Activated CD4-positive, alpha-beta T cell treated with anti-CD3 and anti-CD28 coated beads, Interleukin-2, amount 10 ng/mL, durations not matched to agents 7 days and 5 days (primary cell): ENCODE measurements at regions not wholly inside any gene's neighbourhood (a gene's known extent, or its start where the extent isn't known, plus 50 kb on each side); places are given as distances from the start of the nearest gene placed in this dataset.

Source experiments
- CTCF ChIA-PET: fragments of 350-600 bp; sonication (Branson Sonifier 250); formaldehyde crosslinking; loops from one replicate; lab custom pipeline; 2021; ENCODE audit warnings: antibody characterized with exemption; lab: Charles Lee
- POLR2A ChIA-PET: fragments of 350-600 bp; sonication (Branson Sonifier 250); formaldehyde crosslinking; loops from one replicate; lab custom pipeline; 2021; ENCODE audit warnings: antibody characterized with exemption; lab: Charles Lee
- DNase-seq: peaks from one replicate; pipeline ENCODE4 v3.0.0-alpha.2; 2020
- H3K27ac Mint-ChIP-seq: one replicate; pipeline ENCODE4 v1.8.0; 2021; ENCODE audit warnings: mild to moderate bottlenecking, moderate library complexity, mixed read lengths
- H3K27me3 Mint-ChIP-seq: one replicate; pipeline ENCODE4 v1.8.0; 2021; ENCODE audit warnings: mixed read lengths
- H3K36me3 Mint-ChIP-seq: one replicate; pipeline ENCODE4 v1.8.0; 2021; ENCODE audit warnings: low read depth, mixed read lengths
- H3K4me1 Mint-ChIP-seq: one replicate; pipeline ENCODE4 v1.8.0; 2021; ENCODE audit warnings: mixed read lengths
- H3K4me3 Mint-ChIP-seq: one replicate; pipeline ENCODE4 v1.8.0; 2021; ENCODE audit warnings: mild to moderate bottlenecking, moderate library complexity, mixed read lengths
- H3K9me3 Mint-ChIP-seq: one replicate; pipeline ENCODE4 v1.8.0; 2021; ENCODE audit warnings: mixed read lengths

DNA sequence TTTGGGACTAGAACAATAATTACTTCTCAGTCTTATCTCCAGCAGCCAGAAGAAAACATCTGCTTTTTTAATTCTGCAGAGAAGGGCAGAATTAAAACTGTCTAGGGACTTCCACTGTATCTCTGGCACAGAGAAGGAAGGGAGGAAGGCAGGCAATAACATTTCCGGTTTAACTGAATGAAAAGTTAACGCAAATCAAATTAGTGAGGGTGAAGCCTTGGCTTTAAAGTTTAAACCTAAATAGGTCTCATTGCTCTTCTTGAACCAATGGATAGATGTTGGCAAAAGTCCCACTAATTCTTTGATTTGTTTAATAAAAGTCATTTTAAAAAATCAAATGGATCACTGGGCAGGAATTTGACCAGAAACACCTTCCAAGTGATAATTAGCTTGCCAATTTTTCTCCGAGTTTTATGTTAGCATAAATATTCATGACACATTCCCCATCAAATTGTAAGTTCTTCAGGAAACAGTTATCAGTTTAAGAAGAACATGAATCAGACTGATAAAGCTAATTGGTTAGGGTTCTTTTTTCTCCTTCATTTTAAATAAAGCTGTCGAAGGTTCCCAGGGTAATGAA, 181.9 kb downstream of the SLC15A5 start:
- no peak for DNase-seq
- Mint-ChIP-seq H3K9me3 (peaks cover 4% of the 10 kb centered on the region), H3K27me3 (peaks cover 2% of the 10 kb centered on the region), H3K4me1 (no peaks in the 10 kb centered on the region), H3K36me3 (no peaks in the 10 kb centered on the region), H3K27ac (no peak overlapping the region), H3K4me3 (no peak overlapping the region)
- ChIA-PET CTCF (no interaction called here), POLR2A (no interaction called here)

DNA sequence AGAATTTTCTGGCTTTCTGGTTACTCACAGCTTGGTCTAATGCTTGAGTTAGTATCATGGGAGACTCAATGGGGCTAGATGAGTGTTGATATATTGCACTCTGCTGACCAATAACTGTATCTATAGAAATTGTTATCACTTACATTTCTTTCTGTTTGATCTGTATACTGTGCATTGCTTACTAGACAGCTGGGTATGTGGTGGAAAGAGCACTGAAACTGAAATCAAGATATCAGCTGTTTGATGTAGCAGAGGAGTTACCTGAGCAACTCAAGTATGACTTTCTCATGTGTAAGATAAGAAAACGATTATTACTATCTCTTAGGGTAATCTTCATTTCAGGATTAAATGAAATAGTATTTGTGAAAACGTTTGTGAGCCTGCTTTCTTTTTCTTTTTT, 183.0 kb downstream of the SLC15A5 start:
- ChIA-PET POLR2A (no interaction called here), CTCF (no interaction called here)
- peaks cover 4% of the 10 kb centered on the region for H3K9me3 Mint-ChIP-seq
- H3K27me3 Mint-ChIP-seq: peaks cover 2% of the 10 kb centered on the region
- no peaks in the 10 kb centered on the region for H3K4me1 Mint-ChIP-seq
- no peaks in the 10 kb centered on the region for H3K36me3 Mint-ChIP-seq
- no peak for DNase-seq
- H3K4me3 Mint-ChIP-seq: no peak overlapping the region
- no peak overlapping the region for H3K27ac Mint-ChIP-seq

DNA sequence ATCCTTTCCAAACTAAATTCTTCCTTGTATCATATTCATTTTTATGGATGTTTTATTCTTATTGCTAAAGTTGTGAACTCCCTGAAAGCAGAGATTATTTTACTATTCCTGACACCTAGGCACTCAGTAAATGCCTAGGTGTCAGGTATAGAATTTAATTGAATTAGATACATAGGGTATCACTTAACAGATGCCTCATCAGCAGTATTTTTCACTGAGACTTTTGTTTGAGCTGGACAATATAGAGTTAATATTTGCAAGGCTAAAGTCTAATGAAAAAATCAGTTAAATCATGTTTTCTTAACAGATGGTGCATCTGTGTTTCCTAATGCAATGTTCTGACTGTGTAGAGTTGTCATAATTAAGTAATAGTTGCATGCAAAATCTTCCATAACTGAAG, 182.7 kb downstream of the DERA start:
- Mint-ChIP-seq H3K27ac (no peak overlapping the region), H3K9me3 (peaks cover 4% of the 10 kb centered on the region), H3K4me1 (no peaks in the 10 kb centered on the region), H3K27me3 (peaks cover 2% of the 10 kb centered on the region), H3K36me3 (no peaks in the 10 kb centered on the region), H3K4me3 (no peak overlapping the region)
- no peak for DNase-seq
- POLR2A ChIA-PET: no interaction called here
- CTCF ChIA-PET: no interaction called here

DNA sequence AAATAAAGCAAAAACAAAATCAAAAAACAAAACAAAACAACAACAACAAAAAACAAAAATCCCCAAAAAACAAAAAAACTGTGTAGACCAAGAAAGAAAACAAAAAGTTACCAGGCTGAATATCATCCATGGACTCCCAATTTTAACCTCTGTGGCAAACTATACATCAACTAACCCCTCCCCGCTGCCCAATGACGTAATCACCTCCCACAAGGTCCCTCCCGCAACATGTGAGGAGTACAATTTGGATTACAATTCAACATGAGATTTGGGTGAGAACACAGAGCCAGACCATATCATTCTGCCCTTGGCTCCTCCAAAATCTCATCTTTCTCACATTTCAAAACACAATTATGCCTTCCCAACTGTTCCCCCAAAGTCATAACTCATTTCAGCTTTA, 179.8 kb downstream of the DERA start:
- POLR2A ChIA-PET: no interaction called here
- no peak overlapping the region for H3K4me3 Mint-ChIP-seq
- CTCF ChIA-PET: interaction anchor here (0.6 kb wide), 1 partner anchor 958 kb away, joined by 5 read pairs; no protein-coding TSS in a partner anchor
- H3K9me3 Mint-ChIP-seq: peaks cover 4% of the 10 kb centered on the region
- no peak overlapping the region for H3K27ac Mint-ChIP-seq
- H3K4me1 Mint-ChIP-seq: no peaks in the 10 kb centered on the region
- no peaks in the 10 kb centered on the region for H3K27me3 Mint-ChIP-seq
- H3K36me3 Mint-ChIP-seq: no peaks in the 10 kb centered on the region
- no peak for DNase-seq

DNA sequence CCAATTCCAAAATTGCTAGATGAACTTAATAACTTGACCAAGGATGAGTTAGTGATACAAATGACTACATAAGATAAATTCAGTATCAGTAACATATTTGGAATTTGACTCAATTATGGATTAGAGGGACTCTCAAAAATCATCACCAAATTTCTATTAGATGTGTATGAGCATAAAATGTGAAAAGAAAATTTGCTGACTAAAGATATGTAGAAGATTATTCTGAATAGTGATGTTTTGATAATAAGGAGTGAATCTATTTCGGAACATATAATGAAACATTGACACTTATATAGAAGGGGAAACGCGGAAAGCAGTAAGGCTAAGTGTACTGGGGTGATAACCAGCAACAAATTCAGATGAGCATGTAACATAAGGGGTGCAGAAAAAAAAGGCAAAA, 177.3 kb downstream of the DERA start:
- ChIA-PET POLR2A (no interaction called here), CTCF (no interaction called here)
- H3K36me3 Mint-ChIP-seq: no peaks in the 10 kb centered on the region
- H3K9me3 Mint-ChIP-seq: peaks cover 4% of the 10 kb centered on the region
- H3K27ac Mint-ChIP-seq: no peak overlapping the region
- no peaks in the 10 kb centered on the region for H3K4me1 Mint-ChIP-seq
- DNase-seq: no peak
- no peaks in the 10 kb centered on the region for H3K27me3 Mint-ChIP-seq
- H3K4me3 Mint-ChIP-seq: no peak overlapping the region
